SK-N-MC (cell line): ENCODE measurements at regions not wholly inside any gene's neighbourhood (a gene's known extent, or its start where the extent isn't known, plus 50 kb on each side); places are given as distances from the start of the nearest gene placed in this dataset.

Source experiments
- EZH2 ChIP-seq: fragments of 200-600 bp; sonication (generic); IDR thresholded peaks from one replicate; pipeline ENCODE4 v1.6.1; 2017; ENCODE audit warnings: antibody characterized with exemption
- FOXP2 ChIP-seq: optimal IDR thresholded peaks from 2 replicates; pipeline ENCODE3; 2011; ENCODE audit warnings: mild to moderate bottlenecking, moderate library complexity; ENCODE audit not compliant: insufficient read depth; ENCODE audit errors: extremely low read length, control extremely low read depth
- POLR2AphosphoS5 ChIP-seq: IDR thresholded peaks from 2 replicates; pipeline ENCODE4 v1.6.1; 2012; ENCODE audit warnings: mild to moderate bottlenecking, low read depth, low read length, borderline replicate concordance

- TF ChIP-seq POLR2AphosphoS5 (no peak), EZH2 (no peak), FOXP2 (no peak)
Observed at GRCh38 chr3:72339670-72340030, 508.6 kb downstream of the SHQ1 start.
